HTR-8/SVneo (cell line): ENCODE measurements at regions not wholly inside any gene's neighbourhood (a gene's known extent, or its start where the extent isn't known, plus 50 kb on each side); places are given as distances from the start of the nearest gene placed in this dataset.
A peak's percentile ranks its signal among the peaks of the same experiment; 100 is the strongest.

Experiments
- DNase-seq: peaks from one replicate; pipeline ENCODE4 v3.0.0; 2011; ENCODE audit warnings: low spot score, mixed read lengths; ENCODE audit not compliant: insufficient read length
- FAIRE-seq: peaks from 2 replicates; lab custom pipeline; 2011; peaks lifted over from hg19 to GRCh38; lab: Jason Lieb, UNC

DNA sequence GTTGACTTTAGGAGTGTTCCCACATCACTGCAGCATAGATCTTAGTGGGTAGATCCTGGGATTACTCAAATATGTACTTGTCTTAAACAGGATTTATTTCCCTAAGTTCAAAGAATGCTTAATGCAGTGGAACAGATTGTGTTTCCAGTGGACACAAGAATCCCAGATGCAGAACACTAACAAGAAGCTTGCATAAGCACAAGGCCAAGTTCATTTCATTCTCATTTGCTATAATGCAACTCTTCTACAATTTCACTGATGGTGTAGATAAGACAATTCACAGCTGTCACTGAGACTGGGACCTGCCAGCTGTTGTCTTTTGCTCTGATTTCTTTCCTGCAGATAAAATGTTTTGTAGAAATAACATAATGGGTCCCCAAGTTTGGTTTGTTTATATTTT, 225.6 kb downstream of the NFKBIZ start:
- no peak for DNase-seq
- FAIRE-seq, result no peak

DNA sequence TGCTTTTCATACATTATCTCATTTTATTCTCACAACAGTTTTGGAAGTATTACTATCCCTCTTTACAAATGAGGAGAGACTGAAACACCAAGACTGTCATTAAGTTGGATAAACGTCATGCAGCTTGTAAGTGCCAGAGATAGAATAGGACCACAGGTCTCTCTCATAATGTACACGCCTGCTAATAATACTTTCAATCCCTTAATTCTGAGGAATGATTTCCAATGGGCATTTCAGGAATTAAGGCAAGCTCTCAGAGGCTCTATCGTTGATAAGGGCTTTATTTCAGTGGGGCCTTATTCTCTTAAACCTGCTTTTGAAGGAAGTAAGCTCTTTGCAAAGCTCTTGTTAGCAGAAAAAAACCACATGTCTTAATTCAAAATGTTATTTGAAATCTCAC, 229.1 kb downstream of the NFKBIZ start:
- FAIRE-seq, result no peak
- DNase-seq, result no peak

GRCh38 chr3:102078854-102079808, 229.8 kb downstream of the NFKBIZ start:
- no peak for FAIRE-seq
- no peak for DNase-seq

DNA sequence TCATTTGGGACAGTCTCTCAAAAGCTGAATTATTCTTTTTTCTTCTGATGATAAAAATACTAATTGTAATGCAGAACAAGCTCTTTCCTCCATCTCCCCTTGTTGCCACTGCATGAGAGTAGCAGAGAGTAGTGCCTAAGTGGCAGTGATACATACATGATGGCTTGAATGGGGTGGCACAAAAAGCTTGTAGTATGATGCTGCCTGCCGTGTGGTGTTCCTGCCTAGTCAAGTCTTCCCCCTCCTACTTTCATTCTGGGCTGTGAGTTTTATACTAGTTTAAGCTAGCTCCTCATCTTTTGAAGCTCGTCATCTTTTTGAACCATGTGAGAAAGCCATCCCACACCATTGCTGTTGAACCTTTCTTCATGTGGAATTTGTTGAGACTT, 230.5 kb downstream of the NFKBIZ start:
- no peak for FAIRE-seq
- DNase-seq, result no peak

GRCh38 chr3:102081572-102082289, 232.4 kb downstream of the NFKBIZ start:
- no peak for FAIRE-seq
- no peak for DNase-seq

DNA sequence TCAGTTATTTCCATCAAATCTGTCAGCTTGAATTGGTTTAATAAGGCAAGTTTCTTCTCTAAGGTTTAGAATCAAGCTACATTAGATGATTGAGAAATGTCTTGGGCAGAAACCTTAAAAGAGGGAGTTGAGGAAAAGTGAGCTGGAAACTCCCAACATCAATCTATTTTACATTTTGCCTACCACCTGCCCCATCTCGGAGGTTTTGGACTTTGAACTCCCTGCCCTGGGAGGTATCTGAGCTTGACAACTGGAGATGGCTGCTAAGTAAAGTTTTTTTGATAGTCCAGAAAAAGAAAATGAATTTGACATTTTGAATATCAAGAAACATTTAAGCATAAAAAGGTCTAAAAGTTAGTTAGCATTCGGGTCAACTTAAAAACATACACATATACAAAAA, 234.2 kb downstream of the NFKBIZ start:
- FAIRE-seq, result no peak
- no peak for DNase-seq

GRCh38 chr3:102084006-102084405, 234.7 kb downstream of the NFKBIZ start:
- no peak for FAIRE-seq

GRCh38 chr3:102084704-102085103, 235.4 kb downstream of the NFKBIZ start:
- FAIRE-seq (no peak), DNase-seq (no peak)

More at GRCh38 chr3:102084006-102084405, 234.7 kb downstream of the NFKBIZ start:
- DNase-seq, result no peak

GRCh38 chr3:102085431-102086176, 236.3 kb downstream of the NFKBIZ start:
- FAIRE-seq (no peak), DNase-seq (no peak)

GRCh38 chr3:102087236-102087635, 237.9 kb downstream of the NFKBIZ start:
- DNase-seq (no peak), FAIRE-seq (no peak)

- DNase-seq (no peak), FAIRE-seq (no peak)
These were observed 239.9 kb downstream of the NFKBIZ start for GRCh38 chr3:102089239-102089638.

DNA sequence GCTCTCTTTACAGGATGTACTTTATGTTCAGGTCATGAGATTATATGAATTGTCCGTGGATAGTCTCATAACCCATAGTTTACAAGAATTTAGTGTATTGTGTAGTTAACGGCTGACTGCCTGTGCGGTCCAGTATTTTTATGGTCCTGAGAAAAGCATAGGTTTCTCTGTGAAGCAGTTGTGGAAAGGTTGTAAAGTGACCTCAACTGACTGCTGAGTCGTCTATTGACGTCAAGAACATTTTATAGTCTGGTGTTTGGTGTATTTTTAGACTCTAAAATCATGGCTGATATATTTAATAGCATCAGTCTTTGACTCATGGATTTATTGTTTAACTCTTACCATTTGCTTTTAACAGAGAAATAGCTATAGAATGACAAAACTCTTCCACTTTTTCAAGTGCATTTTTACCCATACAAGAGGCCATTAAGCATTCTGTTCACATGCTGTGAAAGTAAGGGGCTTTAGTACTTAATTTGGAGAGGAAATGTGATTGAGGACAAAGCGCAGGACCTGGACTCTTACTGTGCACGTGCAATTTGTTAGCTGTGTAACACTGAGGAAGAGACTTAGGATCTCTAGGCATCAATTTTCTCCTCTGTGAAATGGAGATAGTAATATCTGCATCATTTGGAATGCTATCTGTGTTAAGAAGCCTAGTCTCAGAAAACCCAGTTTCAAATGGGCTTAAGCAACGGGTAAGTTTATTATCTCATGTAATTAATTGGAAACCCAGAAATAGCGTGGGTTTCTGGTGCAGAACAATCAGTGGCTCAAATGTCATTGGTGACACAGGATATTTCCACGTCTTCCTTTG, 240.8 kb downstream of the NFKBIZ start:
- DNase-seq, result peak; percentile 56
- no peak for FAIRE-seq

DNA sequence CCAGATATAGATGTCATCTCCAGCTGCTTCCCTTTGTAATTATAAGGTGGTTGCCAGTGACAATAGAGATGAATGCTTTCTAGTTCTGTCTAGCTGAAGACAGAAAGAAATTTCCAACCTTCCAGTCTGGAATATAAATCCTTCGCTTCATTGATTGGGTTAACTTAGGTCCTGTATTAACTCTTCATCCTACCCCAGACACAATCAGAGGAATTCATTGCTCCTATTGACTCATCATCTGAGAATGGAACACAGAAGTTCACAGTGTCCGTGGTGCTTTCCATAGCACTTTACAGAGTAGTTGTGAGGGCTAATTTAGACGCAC, 241.4 kb downstream of the NFKBIZ start:
- peak; percentile 19 for DNase-seq
- no peak for FAIRE-seq

DNA sequence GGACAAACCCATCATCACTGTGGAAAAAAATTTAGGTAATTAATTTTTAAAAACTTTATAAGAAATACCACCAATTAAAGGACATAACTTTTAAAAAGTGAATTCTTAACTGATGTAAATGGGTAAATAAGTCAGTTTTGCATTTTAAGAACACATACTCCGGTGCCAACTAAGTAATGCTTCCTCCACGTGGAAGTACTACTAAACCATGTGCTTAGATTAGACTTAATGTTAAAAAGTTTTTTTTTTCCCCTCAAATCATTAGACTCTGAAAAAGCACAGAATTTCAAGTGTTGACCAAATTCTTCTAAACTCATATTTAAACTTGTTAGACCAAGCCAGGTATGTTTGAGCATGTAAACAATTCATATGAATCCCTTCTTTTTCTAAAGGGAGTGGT, 242.0 kb downstream of the NFKBIZ start:
- no peak for DNase-seq
- no peak for FAIRE-seq

DNA sequence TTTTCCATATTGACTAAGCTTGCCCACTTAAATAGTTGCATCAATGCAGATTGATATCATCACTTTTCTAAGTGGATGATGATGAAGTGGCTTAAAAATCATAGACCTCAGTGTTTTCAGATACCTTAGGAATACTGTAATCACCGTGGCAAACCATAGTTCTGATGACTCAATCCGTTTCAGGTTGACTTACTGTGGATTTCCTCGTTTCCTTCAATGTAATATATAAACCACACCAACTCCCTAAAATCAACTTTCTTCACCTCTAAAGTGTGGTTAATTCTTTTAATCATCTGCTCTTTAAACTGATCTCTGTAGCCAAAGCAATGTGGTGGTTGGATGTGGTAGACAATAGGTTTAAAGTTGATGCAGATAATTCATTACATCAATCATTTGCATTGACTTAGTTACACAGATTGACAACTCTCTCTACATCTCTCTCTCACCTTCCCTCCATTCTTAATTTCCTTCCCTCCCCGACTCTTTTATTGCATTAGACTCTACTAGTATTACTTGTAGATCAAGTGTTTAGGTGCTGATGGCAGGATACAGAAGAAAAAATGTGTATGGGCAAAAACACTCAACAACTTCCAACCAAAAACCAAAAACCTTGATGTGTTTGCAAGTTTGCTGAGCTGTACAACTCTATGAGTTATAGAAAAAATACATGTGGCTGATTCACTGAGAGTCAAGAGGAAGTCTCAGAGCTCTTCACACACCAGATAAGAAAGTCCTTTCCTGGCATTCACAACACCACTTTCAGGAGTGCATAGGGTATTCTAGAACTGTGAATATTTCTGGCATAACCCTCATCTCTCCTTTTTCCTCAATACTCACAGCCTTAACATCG, 243.5 kb downstream of the NFKBIZ start:
- DNase-seq, result no peak
- no peak for FAIRE-seq

GRCh38 chr3:102094506-102094905, 245.2 kb downstream of the NFKBIZ start:
- no peak for DNase-seq
- FAIRE-seq, result no peak

DNA sequence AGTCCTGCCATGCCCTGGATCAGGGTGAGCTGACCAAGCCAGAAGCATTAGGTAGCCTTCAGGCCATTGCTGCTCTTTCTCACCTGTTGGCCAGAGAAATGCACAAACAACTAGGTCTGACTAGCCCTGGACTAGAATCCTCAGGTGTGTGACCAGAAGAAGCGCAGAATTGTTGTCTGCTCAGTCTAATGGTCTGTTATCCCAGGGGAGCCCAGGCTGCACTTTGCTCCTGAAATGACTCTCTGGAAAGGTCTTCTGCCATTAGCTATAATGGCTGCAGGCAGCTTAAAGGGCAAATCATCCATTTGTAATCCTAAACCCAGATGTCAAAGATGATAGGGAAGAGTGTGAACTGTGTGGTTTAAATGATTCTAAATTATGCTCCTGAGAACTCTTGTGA, 246.1 kb downstream of the NFKBIZ start:
- FAIRE-seq, result peak; percentile 26

GRCh38 chr3:102096066-102096465, 246.8 kb downstream of the NFKBIZ start:
- no peak for DNase-seq
- FAIRE-seq, result no peak

More for the DNA sequence above, 246.1 kb downstream of the NFKBIZ start:
- DNase-seq, result no peak
